K562 (cell line): ENCODE measurements at regions not wholly inside any gene's neighbourhood (a gene's known extent, or its start where the extent isn't known, plus 50 kb on each side); places are given as distances from the start of the nearest gene placed in this dataset.

Experiments
- ATAC-seq: fragments of 200-7000 bp; cut with Tn5 transposase; 3 replicates; pipeline ENCODE4 v1.9.1; 2020; ENCODE audit warnings: moderate library complexity
- BruUV-seq: library from RNA; stranded (reverse); fragments of 400-500 nt; replicated peaks from 2 replicates; lab custom pipeline; 2021; lab: Mats Ljungman, UMichigan
- CTCF ChIA-PET: fragments of 300-600 bp; formaldehyde crosslinking; extraction: SDS; loops from one replicate; lab custom pipeline; 2021; ENCODE audit warnings: low intra/inter-chr PET ratio; lab: Yijun Ruan, JAX
- POLR2A ChIA-PET: fragments of 300-600, 350-650 bp; sonication (Branson Sonifier 250); formaldehyde crosslinking; extraction: SDS; loops from one replicate; lab custom pipeline; 2021; ENCODE audit warnings: antibody characterized with exemption, inconsistent platforms; lab: Yijun Ruan, JAX
- DNase-seq, 4 experiments: peaks; one replicate each; pipeline versions ENCODE4 v3.0.0 to v3.0.0-alpha.2; 2011 to 2018; ENCODE audit warnings: low spot score in 3 of 4, mixed read lengths in 3 of 4; ENCODE audit errors: extremely low read depth in 1 of 4
- FAIRE-seq: peaks from 2 replicates; lab custom pipeline; 2011; peaks lifted over from hg19 to GRCh38; lab: Jason Lieb, UNC
- H2AFZ ChIP-seq: 2 replicates; pipeline ENCODE4 v1.6.0; 2011; ENCODE audit warnings: low read depth, low read length, control low read depth, inconsistent platforms
- H3K27ac ChIP-seq: fragments of 200-600 bp; 3 replicates; pipeline ENCODE4 v1.8.0; 2011; ENCODE audit warnings: low read depth, mild to moderate bottlenecking, control low read depth, inconsistent platforms, low read length, moderate library complexity, mixed read lengths; ENCODE audit errors: extremely low read depth
- H3K27me3 ChIP-seq, 2 experiments: fragments of 300-600 bp in 1 of 2; 2 replicates in 1 of 2; 3 replicates in 1 of 2; pipeline versions ENCODE4 v1.6.0 to v1.8.0; 2011; ENCODE audit warnings: inconsistent platforms in 2 of 2, low read length in 2 of 2, mild to moderate bottlenecking in 1 of 2, mixed read lengths in 1 of 2, moderate library complexity in 1 of 2; ENCODE audit not compliant: control insufficient read depth in 2 of 2, insufficient read depth in 2 of 2
- H3K36me3 ChIP-seq: fragments of 300-600 bp; 3 replicates; pipeline ENCODE4 v1.8.0; 2011; ENCODE audit warnings: mild to moderate bottlenecking, low read length, inconsistent platforms; ENCODE audit not compliant: control insufficient read depth, insufficient read depth
- H3K4me1 ChIP-seq, 2 experiments: fragments of 200-600 bp in 1 of 2; replicated peaks in 1 of 2; 2 replicates in 1 of 2; 3 replicates in 1 of 2; pipeline versions ENCODE4 v1.5.1 to v1.8.0; 2011; ENCODE audit warnings: inconsistent platforms in 2 of 2, low read length in 2 of 2, mild to moderate bottlenecking in 1 of 2, mixed read lengths in 1 of 2, moderate library complexity in 1 of 2; ENCODE audit not compliant: control insufficient read depth in 2 of 2, insufficient read depth in 2 of 2
- H3K4me2 ChIP-seq: 2 replicates; pipeline ENCODE4 v1.6.1; 2011; ENCODE audit warnings: low read length, control low read depth, inconsistent platforms, mixed read lengths; ENCODE audit not compliant: insufficient read depth
- H3K4me3 ChIP-seq: fragments of 200-600 bp; sonication (generic), shearing (Covaris generic); 2 replicates; pipeline ENCODE4 v1.5.1; 2016; ENCODE audit warnings: control low read depth, inconsistent platforms
- H3K79me2 ChIP-seq: fragments of 200-600 bp; 3 replicates; pipeline ENCODE4 v1.8.0; 2011; ENCODE audit warnings: low read length, inconsistent platforms; ENCODE audit not compliant: control insufficient read depth, insufficient read depth
- H3K9ac ChIP-seq, 2 experiments: 2 replicates each; pipeline versions ENCODE4 v1.6.0 to v1.6.1; 2011; ENCODE audit warnings: low read depth in 2 of 2, low read length in 2 of 2, control low read depth in 1 of 2, inconsistent platforms in 1 of 2, mild to moderate bottlenecking in 1 of 2, mixed read lengths in 1 of 2; ENCODE audit not compliant: insufficient read depth in 1 of 2
- H3K9me1 ChIP-seq: one replicate; pipeline ENCODE4 v1.6.0; 2011; ENCODE audit warnings: inconsistent platforms, mild to moderate bottlenecking, low read length, moderate library complexity; ENCODE audit not compliant: control insufficient read depth, insufficient read depth
- H3K9me3 ChIP-seq: replicated peaks from 2 replicates; pipeline ENCODE4 v1.5.1; 2011; ENCODE audit warnings: low read depth, low read length, inconsistent platforms; ENCODE audit not compliant: control insufficient read depth, insufficient read depth
- H4K20me1 ChIP-seq: replicated peaks from 2 replicates; pipeline ENCODE4 v1.6.1; 2011; ENCODE audit warnings: low read length, inconsistent platforms, mixed read lengths; ENCODE audit not compliant: control insufficient read depth, insufficient read depth
- CBFA2T2 ChIP-seq: fragments of 450-650 bp; conservative IDR thresholded peaks from 2 replicates; pipeline ENCODE4 v1.6.1; 2017; ENCODE audit warnings: mild to moderate bottlenecking
- CSDE1 ChIP-seq, 2 experiments: fragments of 450-650 bp; IDR thresholded peaks; 2 replicates each; pipeline ENCODE4 v1.6.1; 2016; ENCODE audit warnings: mild to moderate bottlenecking in 1 of 2
- ERF ChIP-seq: fragments of 450-650 bp; formaldehyde crosslinking; IDR thresholded peaks from 2 replicates; pipeline ENCODE4 v1.4.0; 2020; ENCODE audit warnings: mild to moderate bottlenecking, mixed read lengths
- MTA1 ChIP-seq: fragments of 450-650 bp; IDR thresholded peaks from 2 replicates; pipeline ENCODE4 v1.6.1; 2017; ENCODE audit warnings: borderline replicate concordance
- RBBP5 ChIP-seq: fragments of 200-600 bp; sonication (generic); IDR thresholded peaks from 2 replicates; pipeline ENCODE4 v1.6.1; 2012; ENCODE audit warnings: borderline replicate concordance, mild to moderate bottlenecking, low read length, control low read depth, inconsistent platforms; ENCODE audit not compliant: insufficient read depth, poor library complexity, severe bottlenecking
- SMARCA5 ChIP-seq: fragments of 450-650 bp; IDR thresholded peaks from 2 replicates; pipeline ENCODE4 v1.6.1; 2016
- TAF7 ChIP-seq: fragments of 450-650 bp; IDR thresholded peaks from 2 replicates; pipeline ENCODE4 v1.6.1; 2016; ENCODE audit warnings: missing genetic modification characterization, missing compliant biosample characterization
- ZNF12 ChIP-seq: sonication (generic); formaldehyde crosslinking; IDR thresholded peaks from 2 replicates; pipeline ENCODE4 v1.4.0; 2020; ENCODE audit warnings: mild to moderate bottlenecking, missing genetic modification reagents
- ZNF785 ChIP-seq: fragments of 250-450 bp; sonication (Bioruptor Pico); IDR thresholded peaks from 2 replicates; pipeline ENCODE4 v1.4.0; 2020; ENCODE audit warnings: mild to moderate bottlenecking
- WGBS: fragments of 100-300 bp; shearing (Covaris generic); methylation state at CpG from one replicate; pipeline ENCODE4 v1.1.6; 2016; ENCODE audit warnings: low coverage, mixed read lengths; ENCODE audit not compliant: insufficient coverage; ENCODE audit errors: missing lambda C conversion rate; 5-methylcytosine and 5-hydroxymethylcytosine counted together
- in situ Hi-C: fragments of 300-500 bp; cut with MboI; formaldehyde crosslinking; loops from 4 replicates; pipeline ENCODE4 v1.15.0; 2018; ENCODE audit warnings: inconsistent platforms, mixed read lengths
- intact Hi-C: fragments of 100-400 bp; cut with micrococcal nuclease; formaldehyde crosslinking; loops from 2 replicates; pipeline ENCODE4 v1.14.2; 2022
- TF ChIP-seq, protein P1 (sequence below): fragments of 250-450 bp; sonication (Bioruptor Pico); IDR thresholded peaks from 2 replicates; pipeline ENCODE4 v1.8.0; 2022; ENCODE audit warnings: inconsistent platforms, mild to moderate bottlenecking, moderate library complexity, borderline replicate concordance
- TF ChIP-seq, protein P2 (sequence below), 2 experiments: fragments of 250-450 bp in 1 of 2; fragments of 450-650 bp in 1 of 2; sonication (Bioruptor Pico) in 1 of 2; IDR thresholded peaks; 2 replicates each; pipeline versions ENCODE4 v1.6.1 to v1.8.0; 2016 to 2021; ENCODE audit warnings: mild to moderate bottlenecking in 2 of 2, moderate library complexity in 2 of 2, missing compliant biosample characterization in 1 of 2, missing genetic modification characterization in 1 of 2
- TF ChIP-seq, protein P3 (sequence below): sonication (generic); formaldehyde crosslinking; IDR thresholded peaks from 2 replicates; pipeline ENCODE4 v1.9.0; 2022; ENCODE audit warnings: mild to moderate bottlenecking, missing genetic modification reagents

DNA sequence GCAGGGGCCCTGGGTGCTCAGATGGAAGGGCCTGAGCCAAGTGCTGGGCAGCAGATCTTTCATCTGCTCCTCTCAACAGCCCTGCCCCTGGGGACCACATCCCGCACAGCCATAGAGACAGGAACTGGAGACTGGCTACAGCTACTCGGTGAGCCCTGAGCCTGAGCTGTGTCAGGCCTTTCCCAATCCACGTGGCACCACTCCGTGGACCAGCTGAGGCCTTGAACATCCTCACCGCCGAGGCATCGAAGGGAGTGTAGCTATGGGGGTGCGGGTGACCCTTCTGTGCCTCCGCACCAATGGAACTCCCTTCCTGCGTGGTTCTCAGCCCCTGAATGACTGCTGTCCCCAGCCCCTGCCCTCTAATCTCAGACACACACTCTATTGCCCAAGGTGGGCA, 362.7 kb upstream of the SHH start:
- 1% methylated on average over 10 of the region's 10 CpGs for WGBS
- H3K4me2 ChIP-seq, result no peak overlapping the region
- H3K4me1 ChIP-seq, result peaks cover 0 to 3% of the 10 kb centered on the region in 2 experiments; a peak in 1 of 5 replicates
- H3K9ac ChIP-seq, result no peak overlapping the region
- no peaks in the 10 kb centered on the region for H3K79me2 ChIP-seq
- DNase-seq (no peak), ATAC-seq (no peak), FAIRE-seq (no peak)
- H2AFZ ChIP-seq, result no peak overlapping the region
- no peaks in the 10 kb centered on the region for H3K9me3 ChIP-seq
- no peaks in the 10 kb centered on the region for H3K9me1 ChIP-seq
- in situ Hi-C loops (no loop called here), intact Hi-C loops (no loop called here)
- peaks cover 6% of the 10 kb centered on the region; the same call in 1 of the 2 replicates for H4K20me1 ChIP-seq
- CTCF ChIA-PET, result no interaction called here
- H3K36me3 ChIP-seq, result no peaks in the 10 kb centered on the region
- BruUV-seq, result no TSS peak
- no peak overlapping the region for H3K4me3 ChIP-seq
- TF ChIP-seq, protein P1, sequence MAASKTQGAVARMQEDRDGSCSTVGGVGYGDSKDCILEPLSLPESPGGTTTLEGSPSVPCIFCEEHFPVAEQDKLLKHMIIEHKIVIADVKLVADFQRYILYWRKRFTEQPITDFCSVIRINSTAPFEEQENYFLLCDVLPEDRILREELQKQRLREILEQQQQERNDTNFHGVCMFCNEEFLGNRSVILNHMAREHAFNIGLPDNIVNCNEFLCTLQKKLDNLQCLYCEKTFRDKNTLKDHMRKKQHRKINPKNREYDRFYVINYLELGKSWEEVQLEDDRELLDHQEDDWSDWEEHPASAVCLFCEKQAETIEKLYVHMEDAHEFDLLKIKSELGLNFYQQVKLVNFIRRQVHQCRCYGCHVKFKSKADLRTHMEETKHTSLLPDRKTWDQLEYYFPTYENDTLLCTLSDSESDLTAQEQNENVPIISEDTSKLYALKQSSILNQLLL (CRISPR knock-in tag), result no peak
- TF ChIP-seq ZNF785 (CRISPR knock-in tag) (no peak), ERF (CRISPR knock-in tag) (no peak)
- POLR2A ChIA-PET, result no interaction called here
- H3K27ac ChIP-seq, result no peak overlapping the region
- H3K27me3 ChIP-seq, result peaks cover 48 to 77% of the 10 kb centered on the region in 2 experiments; a peak in 4 of 5 replicates

DNA sequence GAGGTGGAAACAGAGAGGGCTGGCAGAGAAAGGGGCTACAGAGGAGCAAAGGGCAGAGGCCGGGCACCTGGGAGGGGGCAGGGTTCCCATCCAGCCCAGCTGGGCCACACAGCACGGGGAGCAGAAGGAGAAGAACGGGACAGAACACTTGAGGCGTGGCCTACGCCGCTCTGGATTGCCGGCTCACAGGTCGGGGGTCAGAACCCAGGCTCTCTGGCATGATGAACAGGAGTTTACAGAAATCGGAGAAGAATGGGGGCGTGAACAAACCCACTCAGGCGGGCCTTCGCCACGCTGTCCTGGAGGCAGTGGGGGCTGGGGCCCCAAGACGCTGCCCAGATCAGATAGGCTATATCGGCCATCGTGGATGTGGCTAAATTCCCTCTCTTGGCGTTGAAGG, 362.2 kb upstream of the SHH start:
- FAIRE-seq (no peak), DNase-seq (no peak), ATAC-seq (no peak)
- no peak overlapping the region for H3K9ac ChIP-seq
- peaks cover 6% of the 10 kb centered on the region; the same call in 1 of the 2 replicates for H4K20me1 ChIP-seq
- H2AFZ ChIP-seq, result no peak overlapping the region
- H3K9me3 ChIP-seq, result no peaks in the 10 kb centered on the region
- WGBS, result 3% methylated on average over 17 of the region's 17 CpGs
- H3K36me3 ChIP-seq, result no peaks in the 10 kb centered on the region
- H3K4me3 ChIP-seq, result no peak overlapping the region
- in situ Hi-C loops, result no loop called here
- no peak overlapping the region for H3K4me2 ChIP-seq
- H3K4me1 ChIP-seq, result peaks cover 0 to 9% of the 10 kb centered on the region in 2 experiments; a peak in 1 of 5 replicates
- H3K9me1 ChIP-seq, result no peaks in the 10 kb centered on the region
- ChIA-PET POLR2A (interaction anchor here (0.6 to 1.0 kb wide), 3 partner anchors 22 to 1863 kb away, joined by 3 read pairs; no protein-coding TSS in a partner anchor), CTCF (no interaction called here)
- H3K27ac ChIP-seq, result no peak overlapping the region
- BruUV-seq, result no TSS peak
- intact Hi-C loops, result no loop called here
- peaks cover 44 to 77% of the 10 kb centered on the region in 2 experiments; a peak in 4 of 5 replicates for H3K27me3 ChIP-seq
- H3K79me2 ChIP-seq, result no peaks in the 10 kb centered on the region
- TF ChIP-seq, protein P2, sequence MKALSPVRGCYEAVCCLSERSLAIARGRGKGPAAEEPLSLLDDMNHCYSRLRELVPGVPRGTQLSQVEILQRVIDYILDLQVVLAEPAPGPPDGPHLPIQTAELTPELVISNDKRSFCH (CRISPR knock-in tag; IDR thresholded peaks at IDR 0.05), result no peak
- TF ChIP-seq, protein P2 (tag; IDR thresholded peaks at IDR 0.05), result no peak
- TF ChIP-seq MTA1 (no peak), ERF (CRISPR knock-in tag) (no peak), ZNF12 (CRISPR knock-in tag) (no peak), SMARCA5 (no peak), CSDE1 (IDR thresholded peaks at IDR 0.05) (no peak), TAF7 (no peak), CBFA2T2 (no peak), RBBP5 (no peak)
- TF ChIP-seq, protein P3, sequence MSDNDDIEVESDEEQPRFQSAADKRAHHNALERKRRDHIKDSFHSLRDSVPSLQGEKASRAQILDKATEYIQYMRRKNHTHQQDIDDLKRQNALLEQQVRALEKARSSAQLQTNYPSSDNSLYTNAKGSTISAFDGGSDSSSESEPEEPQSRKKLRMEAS, result no peak
